ENCODE measurements at regions not wholly inside any gene's neighbourhood (a gene's known extent, or its start where the extent isn't known, plus 50 kb on each side); places are given as distances from the start of the nearest gene placed in this dataset.

- DNase-seq (ENCODE audit: low read depth, low spot score) = no peak
These were observed 652.6 kb upstream of the PLXNA2 start for GRCh38 chr1:208896768-208897167.

GRCh38 chr1:208899438-208899837, 655.3 kb upstream of the PLXNA2 start:
- DNase-seq (ENCODE audit: low read depth, low spot score) = no peak

- DNase-seq (ENCODE audit: low read depth, low spot score) = no peak
These were observed 659.2 kb upstream of the PLXNA2 start for GRCh38 chr1:208903251-208903905.

- DNase-seq (ENCODE audit: low read depth, low spot score) = no peak
These were observed 663.6 kb upstream of the PLXNA2 start for GRCh38 chr1:208907790-208908189.

- DNase-seq (ENCODE audit: low read depth, low spot score) = no peak
These were observed 665.1 kb upstream of the PLXNA2 start for GRCh38 chr1:208909011-208909984.

- DNase-seq (ENCODE audit: low read depth, low spot score) = no peak
These were observed 666.0 kb upstream of the PLXNA2 start for GRCh38 chr1:208910161-208910560.

- no peak for DNase-seq (ENCODE audit: low read depth, low spot score)
These were observed 666.2 kb upstream of the CAMK1G start for GRCh38 chr1:208917281-208917680.

GRCh38 chr1:208917723-208918122, 665.8 kb upstream of the CAMK1G start:
- no peak for DNase-seq (ENCODE audit: low read depth, low spot score)

- DNase-seq (ENCODE audit: low read depth, low spot score) = no peak
These were observed 665.4 kb upstream of the CAMK1G start for GRCh38 chr1:208918160-208918559.

GRCh38 chr1:208919371-208919770, 664.1 kb upstream of the CAMK1G start:
- no peak for DNase-seq (ENCODE audit: low read depth, low spot score)

- no peak for DNase-seq (ENCODE audit: low read depth, low spot score)
These were observed 662.3 kb upstream of the CAMK1G start for GRCh38 chr1:208921259-208921658.

GRCh38 chr1:208923456-208923855, 660.1 kb upstream of the CAMK1G start:
- no peak for DNase-seq (ENCODE audit: low read depth, low spot score)

GRCh38 chr1:208923946-208924720, 659.4 kb upstream of the CAMK1G start:
- no peak for DNase-seq (ENCODE audit: low read depth, low spot score)

GRCh38 chr1:208924928-208925327, 658.6 kb upstream of the CAMK1G start:
- DNase-seq (ENCODE audit: low read depth, low spot score) = no peak

GRCh38 chr1:208928349-208929010, 655.0 kb upstream of the CAMK1G start:
- no peak for DNase-seq (ENCODE audit: low read depth, low spot score)

- DNase-seq (ENCODE audit: low read depth, low spot score) = no peak
These were observed 653.9 kb upstream of the CAMK1G start for GRCh38 chr1:208929575-208929974.

- DNase-seq (ENCODE audit: low read depth, low spot score) = no peak
These were observed 651.6 kb upstream of the CAMK1G start for GRCh38 chr1:208931936-208932335.

GRCh38 chr1:208933984-208934525, 649.5 kb upstream of the CAMK1G start:
- DNase-seq (ENCODE audit: low read depth, low spot score) = no peak

- no peak for DNase-seq (ENCODE audit: low read depth, low spot score)
These were observed 648.6 kb upstream of the CAMK1G start for GRCh38 chr1:208934933-208935332.

- DNase-seq (ENCODE audit: low read depth, low spot score) = no peak
These were observed 647.9 kb upstream of the CAMK1G start for GRCh38 chr1:208935517-208936187.

All from activated naive CD8-positive, alpha-beta T cell treated with anti-CD3 and anti-CD28 coated beads, Interleukin-2, amount 50 U/mL, for 16 hours (primary cell).